K562 (cell line): ENCODE measurements at regions not wholly inside any gene's neighbourhood (a gene's known extent, or its start where the extent isn't known, plus 50 kb on each side); places are given as distances from the start of the nearest gene placed in this dataset.
A peak's percentile ranks its signal among the peaks of the same experiment; 100 is the strongest.

Experiments
- ATAC-seq: fragments of 200-7000 bp; cut with Tn5 transposase; 3 replicates; pipeline ENCODE4 v1.9.1; 2020; ENCODE audit warnings: moderate library complexity
- BruUV-seq: library from RNA; stranded (reverse); fragments of 400-500 nt; replicated peaks from 2 replicates; lab custom pipeline; 2021; lab: Mats Ljungman, UMichigan
- CTCF ChIA-PET: fragments of 300-600 bp; formaldehyde crosslinking; extraction: SDS; loops from one replicate; lab custom pipeline; 2021; ENCODE audit warnings: low intra/inter-chr PET ratio; lab: Yijun Ruan, JAX
- POLR2A ChIA-PET: fragments of 300-600, 350-650 bp; sonication (Branson Sonifier 250); formaldehyde crosslinking; extraction: SDS; loops from one replicate; lab custom pipeline; 2021; ENCODE audit warnings: antibody characterized with exemption, inconsistent platforms; lab: Yijun Ruan, JAX
- DNase-seq, 4 experiments: peaks; one replicate each; pipeline versions ENCODE4 v3.0.0 to v3.0.0-alpha.2; 2011 to 2018; ENCODE audit warnings: low spot score in 3 of 4, mixed read lengths in 3 of 4; ENCODE audit errors: extremely low read depth in 1 of 4
- FAIRE-seq: peaks from 2 replicates; lab custom pipeline; 2011; peaks lifted over from hg19 to GRCh38; lab: Jason Lieb, UNC
- H2AFZ ChIP-seq: 2 replicates; pipeline ENCODE4 v1.6.0; 2011; ENCODE audit warnings: low read depth, low read length, control low read depth, inconsistent platforms
- H3K27ac ChIP-seq: fragments of 200-600 bp; 3 replicates; pipeline ENCODE4 v1.8.0; 2011; ENCODE audit warnings: low read depth, mild to moderate bottlenecking, control low read depth, inconsistent platforms, low read length, moderate library complexity, mixed read lengths; ENCODE audit errors: extremely low read depth
- H3K27me3 ChIP-seq, 2 experiments: fragments of 300-600 bp in 1 of 2; 2 replicates in 1 of 2; 3 replicates in 1 of 2; pipeline versions ENCODE4 v1.6.0 to v1.8.0; 2011; ENCODE audit warnings: inconsistent platforms in 2 of 2, low read length in 2 of 2, mild to moderate bottlenecking in 1 of 2, mixed read lengths in 1 of 2, moderate library complexity in 1 of 2; ENCODE audit not compliant: control insufficient read depth in 2 of 2, insufficient read depth in 2 of 2
- H3K36me3 ChIP-seq: fragments of 300-600 bp; 3 replicates; pipeline ENCODE4 v1.8.0; 2011; ENCODE audit warnings: mild to moderate bottlenecking, low read length, inconsistent platforms; ENCODE audit not compliant: control insufficient read depth, insufficient read depth
- H3K4me1 ChIP-seq, 2 experiments: fragments of 200-600 bp in 1 of 2; replicated peaks in 1 of 2; 2 replicates in 1 of 2; 3 replicates in 1 of 2; pipeline versions ENCODE4 v1.5.1 to v1.8.0; 2011; ENCODE audit warnings: inconsistent platforms in 2 of 2, low read length in 2 of 2, mild to moderate bottlenecking in 1 of 2, mixed read lengths in 1 of 2, moderate library complexity in 1 of 2; ENCODE audit not compliant: control insufficient read depth in 2 of 2, insufficient read depth in 2 of 2
- H3K4me2 ChIP-seq: 2 replicates; pipeline ENCODE4 v1.6.1; 2011; ENCODE audit warnings: low read length, control low read depth, inconsistent platforms, mixed read lengths; ENCODE audit not compliant: insufficient read depth
- H3K4me3 ChIP-seq: fragments of 200-600 bp; sonication (generic), shearing (Covaris generic); 2 replicates; pipeline ENCODE4 v1.5.1; 2016; ENCODE audit warnings: control low read depth, inconsistent platforms
- H3K79me2 ChIP-seq: fragments of 200-600 bp; 3 replicates; pipeline ENCODE4 v1.8.0; 2011; ENCODE audit warnings: low read length, inconsistent platforms; ENCODE audit not compliant: control insufficient read depth, insufficient read depth
- H3K9ac ChIP-seq, 2 experiments: 2 replicates each; pipeline versions ENCODE4 v1.6.0 to v1.6.1; 2011; ENCODE audit warnings: low read depth in 2 of 2, low read length in 2 of 2, control low read depth in 1 of 2, inconsistent platforms in 1 of 2, mild to moderate bottlenecking in 1 of 2, mixed read lengths in 1 of 2; ENCODE audit not compliant: insufficient read depth in 1 of 2
- H3K9me1 ChIP-seq: one replicate; pipeline ENCODE4 v1.6.0; 2011; ENCODE audit warnings: inconsistent platforms, mild to moderate bottlenecking, low read length, moderate library complexity; ENCODE audit not compliant: control insufficient read depth, insufficient read depth
- H3K9me3 ChIP-seq: replicated peaks from 2 replicates; pipeline ENCODE4 v1.5.1; 2011; ENCODE audit warnings: low read depth, low read length, inconsistent platforms; ENCODE audit not compliant: control insufficient read depth, insufficient read depth
- H4K20me1 ChIP-seq: replicated peaks from 2 replicates; pipeline ENCODE4 v1.6.1; 2011; ENCODE audit warnings: low read length, inconsistent platforms, mixed read lengths; ENCODE audit not compliant: control insufficient read depth, insufficient read depth
- COPS2 ChIP-seq: fragments of 450-650 bp; conservative IDR thresholded peaks from 2 replicates; pipeline ENCODE4 v1.6.1; 2016; ENCODE audit warnings: mild to moderate bottlenecking, moderate library complexity
- CREB5 ChIP-seq: fragments of 250-450 bp; sonication (Bioruptor Pico); IDR thresholded peaks from 2 replicates; pipeline ENCODE4 v1.5.0; 2020; ENCODE audit warnings: mild to moderate bottlenecking
- EP400 ChIP-seq: fragments of 450-650 bp; IDR thresholded peaks from 2 replicates; pipeline ENCODE4 v1.6.1; 2017; ENCODE audit warnings: antibody characterized with exemption, mild to moderate bottlenecking, moderate library complexity
- PHB ChIP-seq: fragments of 250-450 bp; sonication (Bioruptor Pico); IDR thresholded peaks from 2 replicates; pipeline ENCODE4 v1.5.0; 2021
- PHF8 ChIP-seq: fragments of 200-600 bp; sonication (generic); IDR thresholded peaks from 2 replicates; pipeline ENCODE4 v1.6.1; 2012; ENCODE audit warnings: mixed run types, mild to moderate bottlenecking, inconsistent platforms, low read length, moderate library complexity, borderline replicate concordance
- RAD21 ChIP-seq, 2 experiments: fragments of 250-450 bp in 1 of 2; fragments of 450-650 bp in 1 of 2; sonication (Bioruptor Pico) in 1 of 2; formaldehyde crosslinking in 1 of 2; IDR thresholded peaks in 1 of 2; conservative IDR thresholded peaks in 1 of 2; 2 replicates each; pipeline versions ENCODE4 v1.4.0 to v1.8.0; 2020 to 2022; ENCODE audit warnings: mild to moderate bottlenecking in 2 of 2, moderate library complexity in 1 of 2
- RBM39 ChIP-seq: fragments of 200-400 bp; formaldehyde crosslinking; optimal IDR thresholded peaks from 2 replicates; pipeline ENCODE3; 2018; ENCODE audit warnings: low read depth, low read length
- SRSF9 ChIP-seq: fragments of 200-400 bp; formaldehyde crosslinking; IDR thresholded peaks from 2 replicates; pipeline ENCODE4 v1.6.1; 2017; ENCODE audit warnings: low read depth, low read length, borderline replicate concordance
- TFAP4 ChIP-seq: sonication (generic); formaldehyde crosslinking; IDR thresholded peaks from 2 replicates; pipeline ENCODE4 v1.8.0; 2022; ENCODE audit warnings: missing genetic modification reagents, mild to moderate bottlenecking, moderate library complexity, borderline replicate concordance
- ZNF124 ChIP-seq: sonication (generic); formaldehyde crosslinking; IDR thresholded peaks from 2 replicates; pipeline ENCODE4 v1.8.1; 2022; ENCODE audit warnings: missing genetic modification reagents
- ZNF282 ChIP-seq: sonication (generic); formaldehyde crosslinking; IDR thresholded peaks from 2 replicates; pipeline ENCODE4 v1.8.1; 2023; ENCODE audit warnings: missing genetic modification reagents
- ZNF696 ChIP-seq: fragments of 250-450 bp; sonication (Bioruptor Pico); conservative IDR thresholded peaks from 2 replicates; pipeline ENCODE4 v1.4.0; 2020; ENCODE audit warnings: mild to moderate bottlenecking, moderate library complexity
- WGBS: fragments of 100-300 bp; shearing (Covaris generic); methylation state at CpG from one replicate; pipeline ENCODE4 v1.1.6; 2016; ENCODE audit warnings: low coverage, mixed read lengths; ENCODE audit not compliant: insufficient coverage; ENCODE audit errors: missing lambda C conversion rate; 5-methylcytosine and 5-hydroxymethylcytosine counted together
- in situ Hi-C: fragments of 300-500 bp; cut with MboI; formaldehyde crosslinking; loops from 4 replicates; pipeline ENCODE4 v1.15.0; 2018; ENCODE audit warnings: inconsistent platforms, mixed read lengths
- intact Hi-C: fragments of 100-400 bp; cut with micrococcal nuclease; formaldehyde crosslinking; loops from 2 replicates; pipeline ENCODE4 v1.14.2; 2022
- TF ChIP-seq, protein P1 (sequence below), 2 experiments: IDR thresholded peaks; 2 replicates each; pipeline ENCODE4 v1.6.1; 2011; ENCODE audit warnings: borderline replicate concordance in 1 of 2, control low read depth in 1 of 2, low read depth in 1 of 2, low read length in 1 of 2, mild to moderate bottlenecking in 1 of 2, mixed read lengths in 1 of 2, moderate library complexity in 1 of 2; ENCODE audit not compliant: insufficient read depth in 1 of 2, insufficient read length in 1 of 2, poor library complexity in 1 of 2, severe bottlenecking in 1 of 2; ENCODE audit errors: extremely low read depth in 1 of 2
- TF ChIP-seq, protein P2 (sequence below): fragments of 450-650 bp; formaldehyde crosslinking; IDR thresholded peaks from 2 replicates; pipeline ENCODE4 v1.4.0; 2020; ENCODE audit warnings: mild to moderate bottlenecking, mixed read lengths
- TF ChIP-seq, protein P3 (sequence below): sonication (generic); formaldehyde crosslinking; IDR thresholded peaks from 2 replicates; pipeline ENCODE4 v1.9.0; 2022; ENCODE audit warnings: mild to moderate bottlenecking, missing genetic modification reagents

DNA sequence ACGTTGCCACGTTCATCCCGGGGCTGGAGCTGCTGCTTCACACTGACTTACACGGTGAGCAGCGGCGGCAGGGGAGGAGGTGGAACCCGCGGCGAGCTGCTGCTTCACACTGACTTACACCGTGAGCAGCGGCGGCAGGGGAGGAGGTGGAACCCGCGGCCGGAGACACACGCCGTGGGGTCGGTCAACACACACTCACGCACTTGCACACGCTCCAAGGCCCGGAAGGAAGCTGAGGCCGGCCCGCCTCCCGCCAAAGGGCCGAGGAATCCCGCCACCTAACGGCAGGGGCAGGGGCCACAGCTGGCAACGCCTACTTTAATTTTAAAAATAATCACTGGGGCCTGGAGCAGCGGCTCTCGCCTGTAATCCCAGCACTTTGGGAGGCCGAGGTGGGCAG lies 94.4 kb upstream of the FOXC1 start (continued):
- TF ChIP-seq, protein P1, sequence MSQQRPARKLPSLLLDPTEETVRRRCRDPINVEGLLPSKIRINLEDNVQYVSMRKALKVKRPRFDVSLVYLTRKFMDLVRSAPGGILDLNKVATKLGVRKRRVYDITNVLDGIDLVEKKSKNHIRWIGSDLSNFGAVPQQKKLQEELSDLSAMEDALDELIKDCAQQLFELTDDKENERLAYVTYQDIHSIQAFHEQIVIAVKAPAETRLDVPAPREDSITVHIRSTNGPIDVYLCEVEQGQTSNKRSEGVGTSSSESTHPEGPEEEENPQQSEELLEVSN (IDR thresholded peaks at IDR 0.05; ENCODE audit: borderline replicate concordance in 1 of 2, extremely low read depth in 1 of 2, insufficient read depth in 1 of 2, insufficient read length in 1 of 2, low read depth in 1 of 2, low read length in 1 of 2, poor library complexity in 1 of 2, severe bottlenecking in 1 of 2), result peak; percentile 79 to 95
- no peak for TF ChIP-seq ZNF124
- no peak for TF ChIP-seq COPS2
- no peak for TF ChIP-seq PHF8
- peak; percentile 80; the same call in 1 of the 2 replicates for TF ChIP-seq TFAP4
- TF ChIP-seq EP400, result no peak
- TF ChIP-seq RAD21 (CRISPR knock-in tag; conservative IDR thresholded peaks at IDR 0.05 in 1 of 2, IDR thresholded peaks at IDR 0.05 in 1 of 2), result peak in 1 of 2 experiments; percentile 29; a peak in 1 of 4 replicates

- DNase-seq (no peak), FAIRE-seq (peak; percentile 55), ATAC-seq (no peak; the same call in 2 of the 3 replicates)
- no peak overlapping the region for H3K4me3 ChIP-seq
- no peaks in the 10 kb centered on the region for H3K36me3 ChIP-seq
- no peaks in the 10 kb centered on the region for H3K9me1 ChIP-seq
- no peaks in the 10 kb centered on the region for H3K79me2 ChIP-seq
- in situ Hi-C loops, result no loop called here
- CTCF ChIA-PET, result no interaction called here
- BruUV-seq, result no TSS peak
- 0 out of 2 replicates have a peak, but pooled peaks cover 3% of the 10 kb centered on the region for H4K20me1 ChIP-seq
- H3K9ac ChIP-seq, result no peak overlapping the region
- intact Hi-C loops, result no loop called here
- POLR2A ChIA-PET, result interaction anchor here (0.6 to 1.3 kb wide), 2 partner anchors 13 to 15 kb away, joined by 3 read pairs; no protein-coding TSS in a partner anchor
- peak overlapping the region; percentile 48; the same call in 1 of the 2 replicates for H3K4me2 ChIP-seq
- peaks cover 0 to 24% of the 10 kb centered on the region in 2 experiments; a peak in 4 of 5 replicates for H3K27me3 ChIP-seq
- WGBS, result 27% methylated on average over 4 of the region's 4 CpGs
- no peak overlapping the region for H3K27ac ChIP-seq
- H3K9me3 ChIP-seq, result no peaks in the 10 kb centered on the region
- no peak overlapping the region for H2AFZ ChIP-seq
- peaks cover 0 to 7% of the 10 kb centered on the region in 2 experiments; a peak in 2 of 5 replicates for H3K4me1 ChIP-seq
- TF ChIP-seq ZNF696 (CRISPR knock-in tag) (no peak), ZNF282 (CRISPR knock-in tag) (no peak), CREB5 (CRISPR knock-in tag) (no peak), SRSF9 (no peak), RBM39 (no peak), PHB (CRISPR knock-in tag) (no peak)
- TF ChIP-seq, protein P2, sequence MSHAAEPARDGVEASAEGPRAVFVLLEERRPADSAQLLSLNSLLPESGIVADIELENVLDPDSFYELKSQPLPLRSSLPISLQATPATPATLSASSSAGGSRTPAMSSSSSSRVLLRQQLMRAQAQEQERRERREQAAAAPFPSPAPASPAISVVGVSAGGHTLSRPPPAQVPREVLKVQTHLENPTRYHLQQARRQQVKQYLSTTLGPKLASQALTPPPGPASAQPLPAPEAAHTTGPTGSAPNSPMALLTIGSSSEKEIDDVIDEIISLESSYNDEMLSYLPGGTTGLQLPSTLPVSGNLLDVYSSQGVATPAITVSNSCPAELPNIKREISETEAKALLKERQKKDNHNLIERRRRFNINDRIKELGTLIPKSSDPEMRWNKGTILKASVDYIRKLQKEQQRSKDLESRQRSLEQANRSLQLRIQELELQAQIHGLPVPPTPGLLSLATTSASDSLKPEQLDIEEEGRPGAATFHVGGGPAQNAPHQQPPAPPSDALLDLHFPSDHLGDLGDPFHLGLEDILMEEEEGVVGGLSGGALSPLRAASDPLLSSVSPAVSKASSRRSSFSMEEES (CRISPR knock-in tag), result peak; percentile 86
- TF ChIP-seq, protein P3, sequence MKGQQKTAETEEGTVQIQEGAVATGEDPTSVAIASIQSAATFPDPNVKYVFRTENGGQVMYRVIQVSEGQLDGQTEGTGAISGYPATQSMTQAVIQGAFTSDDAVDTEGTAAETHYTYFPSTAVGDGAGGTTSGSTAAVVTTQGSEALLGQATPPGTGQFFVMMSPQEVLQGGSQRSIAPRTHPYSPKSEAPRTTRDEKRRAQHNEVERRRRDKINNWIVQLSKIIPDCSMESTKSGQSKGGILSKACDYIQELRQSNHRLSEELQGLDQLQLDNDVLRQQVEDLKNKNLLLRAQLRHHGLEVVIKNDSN (CRISPR knock-in tag), result no peak
These were observed 93.9 kb upstream of the FOXC1 start for GRCh38 chr6:1515781-1516180.
